Activated CD8-positive, alpha-beta T cell treated with anti-CD3 and anti-CD28 coated beads for 36 hours (primary cell): ENCODE measurements at regions not wholly inside any gene's neighbourhood (a gene's known extent, or its start where the extent isn't known, plus 50 kb on each side); places are given as distances from the start of the nearest gene placed in this dataset.

Experiments
- ATAC-seq: fragments of 200-7000 bp; cut with Tn5 transposase; one replicate; pipeline ENCODE4 v1.10.0; 2021; ENCODE audit warnings: mild to moderate bottlenecking, moderate library complexity
- CTCF ChIA-PET: fragments of 350-600 bp; sonication (Branson Sonifier 250); formaldehyde crosslinking; loops from one replicate; lab custom pipeline; 2021; ENCODE audit warnings: antibody characterized with exemption; lab: Charles Lee
- POLR2A ChIA-PET: fragments of 350-600 bp; sonication (Branson Sonifier 250); formaldehyde crosslinking; loops from one replicate; lab custom pipeline; 2021; ENCODE audit warnings: antibody characterized with exemption; lab: Charles Lee
- DNase-seq: peaks from one replicate; pipeline ENCODE4 v3.0.0-alpha.2; 2020
- H3K27ac Mint-ChIP-seq: one replicate; pipeline ENCODE4 v1.8.0; 2021; ENCODE audit warnings: mild to moderate bottlenecking, mixed read lengths
- H3K27me3 Mint-ChIP-seq: one replicate; pipeline ENCODE4 v1.8.0; 2021; ENCODE audit warnings: mixed read lengths
- H3K36me3 Mint-ChIP-seq: one replicate; pipeline ENCODE4 v1.8.0; 2021; ENCODE audit warnings: low read depth, mixed read lengths
- H3K4me1 Mint-ChIP-seq: one replicate; pipeline ENCODE4 v1.8.0; 2021; ENCODE audit warnings: low read depth, mixed read lengths
- H3K4me3 Mint-ChIP-seq: one replicate; pipeline ENCODE4 v1.8.0; 2021; ENCODE audit warnings: mild to moderate bottlenecking, moderate library complexity, mixed read lengths
- H3K9me3 Mint-ChIP-seq: one replicate; pipeline ENCODE4 v1.8.0; 2021; ENCODE audit warnings: mixed read lengths
- intact Hi-C: fragments of 100-400 bp; cut with micrococcal nuclease; formaldehyde crosslinking; loops from one replicate; pipeline ENCODE4 v1.10.0; 2022
- TF ChIP-seq, protein P1 (sequence below): fragments of 200-600 bp; IDR thresholded peaks from one replicate; pipeline ENCODE4 v1.8.0; 2022; ENCODE audit warnings: antibody characterized with exemption, mild to moderate bottlenecking

- ChIA-PET POLR2A (no interaction called here), CTCF (no interaction called here)
- peaks cover 6% of the 10 kb centered on the region for H3K27me3 Mint-ChIP-seq
Observed at GRCh38 chr5:41617843-41618515, 107.6 kb upstream of the PLCXD3 start.

GRCh38 chr5:41610386-41610785 lies 100.0 kb upstream of the PLCXD3 start:
- DNase-seq (no peak), ATAC-seq (no peak)
- Mint-ChIP-seq H3K36me3 (no peaks in the 10 kb centered on the region), H3K4me3 (no peak overlapping the region), H3K9me3 (peaks cover 5% of the 10 kb centered on the region), H3K27ac (no peak overlapping the region), H3K4me1 (no peaks in the 10 kb centered on the region), H3K27me3 (no peaks in the 10 kb centered on the region)
- ChIA-PET CTCF (no interaction called here), POLR2A (no interaction called here)
- intact Hi-C loops, result no loop called here
- TF ChIP-seq, protein P1, sequence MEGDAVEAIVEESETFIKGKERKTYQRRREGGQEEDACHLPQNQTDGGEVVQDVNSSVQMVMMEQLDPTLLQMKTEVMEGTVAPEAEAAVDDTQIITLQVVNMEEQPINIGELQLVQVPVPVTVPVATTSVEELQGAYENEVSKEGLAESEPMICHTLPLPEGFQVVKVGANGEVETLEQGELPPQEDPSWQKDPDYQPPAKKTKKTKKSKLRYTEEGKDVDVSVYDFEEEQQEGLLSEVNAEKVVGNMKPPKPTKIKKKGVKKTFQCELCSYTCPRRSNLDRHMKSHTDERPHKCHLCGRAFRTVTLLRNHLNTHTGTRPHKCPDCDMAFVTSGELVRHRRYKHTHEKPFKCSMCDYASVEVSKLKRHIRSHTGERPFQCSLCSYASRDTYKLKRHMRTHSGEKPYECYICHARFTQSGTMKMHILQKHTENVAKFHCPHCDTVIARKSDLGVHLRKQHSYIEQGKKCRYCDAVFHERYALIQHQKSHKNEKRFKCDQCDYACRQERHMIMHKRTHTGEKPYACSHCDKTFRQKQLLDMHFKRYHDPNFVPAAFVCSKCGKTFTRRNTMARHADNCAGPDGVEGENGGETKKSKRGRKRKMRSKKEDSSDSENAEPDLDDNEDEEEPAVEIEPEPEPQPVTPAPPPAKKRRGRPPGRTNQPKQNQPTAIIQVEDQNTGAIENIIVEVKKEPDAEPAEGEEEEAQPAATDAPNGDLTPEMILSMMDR, result no peak

More at GRCh38 chr5:41617843-41618515, 107.6 kb upstream of the PLCXD3 start:
- TF ChIP-seq, protein P1, result no peak
- intact Hi-C loops, result no loop called here
- no peaks in the 10 kb centered on the region for H3K4me1 Mint-ChIP-seq
- no peaks in the 10 kb centered on the region for H3K36me3 Mint-ChIP-seq
- ATAC-seq, result no peak
- no peaks in the 10 kb centered on the region for H3K9me3 Mint-ChIP-seq
- DNase-seq, result no peak
- no peak overlapping the region for H3K27ac Mint-ChIP-seq
- H3K4me3 Mint-ChIP-seq, result no peak overlapping the region

DNA sequence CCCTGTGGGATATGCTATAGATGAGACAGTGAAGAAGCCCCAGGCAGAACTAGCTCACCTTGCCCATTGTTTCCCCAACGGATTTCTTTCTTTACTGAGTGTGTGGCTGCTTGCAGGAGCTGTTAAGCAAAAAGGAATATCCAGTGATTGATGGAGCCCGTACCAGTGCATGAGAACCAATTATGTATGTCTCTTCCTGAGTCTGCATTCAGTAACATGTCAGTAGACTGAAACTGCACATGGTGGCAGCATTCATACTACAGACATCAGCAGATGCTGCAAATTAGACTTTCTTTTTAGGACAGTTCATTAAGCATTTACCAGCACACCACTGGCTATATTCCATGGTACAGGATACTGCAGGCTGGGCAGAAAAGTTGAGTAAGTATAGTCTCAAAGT lies 90.3 kb upstream of the PLCXD3 start:
- CTCF ChIA-PET, result no interaction called here
- TF ChIP-seq, protein P1, result no peak
- DNase-seq, result no peak
- Mint-ChIP-seq H3K9me3 (peaks cover 8% of the 10 kb centered on the region), H3K27me3 (no peaks in the 10 kb centered on the region), H3K27ac (no peak overlapping the region), H3K36me3 (no peaks in the 10 kb centered on the region), H3K4me3 (no peak overlapping the region), H3K4me1 (no peaks in the 10 kb centered on the region)
- POLR2A ChIA-PET, result no interaction called here
- ATAC-seq, result no peak
- intact Hi-C loops, result no loop called here

DNA sequence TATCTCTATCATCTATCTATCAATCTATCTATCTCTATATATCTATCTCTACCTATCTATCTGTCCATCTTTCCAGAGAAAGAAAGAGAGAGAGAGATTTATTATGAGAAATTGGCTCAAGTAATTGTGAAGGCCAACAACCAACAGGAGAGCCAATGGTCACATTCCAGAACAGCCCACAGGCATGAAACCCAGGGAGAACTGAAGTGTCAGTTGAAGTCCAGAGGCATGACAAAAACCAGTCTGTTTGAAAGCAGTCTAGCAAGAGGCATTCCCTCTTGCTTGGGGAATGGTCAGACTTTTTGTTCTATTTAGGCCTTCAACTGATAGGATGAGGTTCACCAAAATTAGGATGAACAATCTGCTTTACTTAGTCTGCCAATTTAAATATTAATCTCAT lies 87.6 kb upstream of the PLCXD3 start:
- ChIA-PET POLR2A (no interaction called here), CTCF (no interaction called here)
- no peaks in the 10 kb centered on the region for H3K27me3 Mint-ChIP-seq
- H3K4me1 Mint-ChIP-seq, result no peaks in the 10 kb centered on the region
- ATAC-seq, result no peak
- intact Hi-C loops, result no loop called here
- H3K36me3 Mint-ChIP-seq, result no peaks in the 10 kb centered on the region
- H3K9me3 Mint-ChIP-seq, result peaks cover 2% of the 10 kb centered on the region
- H3K4me3 Mint-ChIP-seq, result no peak overlapping the region
- TF ChIP-seq, protein P1, result no peak
- no peak for DNase-seq
- no peak overlapping the region for H3K27ac Mint-ChIP-seq

DNA sequence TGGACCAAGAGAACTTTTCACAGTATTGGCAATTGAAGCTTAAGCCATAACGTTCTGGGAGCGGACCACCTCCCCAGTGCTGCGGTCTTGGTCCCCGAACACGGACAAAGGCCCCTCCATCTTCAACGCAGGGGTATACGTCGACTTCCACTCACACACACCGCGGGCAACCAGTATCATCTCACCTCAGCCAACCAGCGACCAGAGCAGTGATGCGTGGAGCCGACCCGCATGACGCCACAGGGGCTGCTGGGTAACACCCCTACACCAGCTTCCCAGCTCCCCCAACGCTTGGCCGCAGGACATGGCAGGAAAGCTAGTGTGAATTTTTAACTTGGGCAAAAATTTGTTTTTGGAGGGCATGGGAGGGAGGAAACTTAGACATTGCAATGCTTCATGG lies 77.3 kb upstream of the PLCXD3 start:
- ATAC-seq, result no peak
- H3K27me3 Mint-ChIP-seq, result no peaks in the 10 kb centered on the region
- no peak overlapping the region for H3K27ac Mint-ChIP-seq
- intact Hi-C loops, result no loop called here
- ChIA-PET POLR2A (no interaction called here), CTCF (no interaction called here)
- no peak overlapping the region for H3K4me3 Mint-ChIP-seq
- TF ChIP-seq, protein P1, result no peak
- no peaks in the 10 kb centered on the region for H3K9me3 Mint-ChIP-seq
- DNase-seq, result no peak
- H3K4me1 Mint-ChIP-seq, result no peaks in the 10 kb centered on the region
- no peaks in the 10 kb centered on the region for H3K36me3 Mint-ChIP-seq
